ENCODE measurements at regions not wholly inside any gene's neighbourhood (a gene's known extent, or its start where the extent isn't known, plus 50 kb on each side); places are given as distances from the start of the nearest gene placed in this dataset.

DNA sequence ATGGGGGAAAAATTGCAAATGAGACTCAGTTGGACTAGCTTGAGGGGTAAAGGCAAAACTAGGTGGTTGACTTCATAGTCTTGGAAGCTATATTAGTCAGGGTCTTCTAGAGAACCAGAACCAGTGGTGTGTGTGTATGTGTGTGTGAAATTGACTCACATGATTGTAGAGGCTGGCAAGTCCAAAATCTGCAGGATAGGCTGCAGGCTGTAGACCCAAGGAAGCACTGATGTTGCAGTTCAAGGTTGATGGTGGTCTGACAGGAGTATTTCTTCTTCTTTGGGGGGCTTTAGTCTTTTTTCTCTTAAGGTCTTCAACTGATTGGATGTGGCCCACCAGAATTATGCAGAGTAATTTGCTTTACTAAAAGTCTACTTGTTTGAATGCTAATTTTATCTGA, 217.4 kb downstream of the MANEA start:
- TF ChIP-seq, protein P1, sequence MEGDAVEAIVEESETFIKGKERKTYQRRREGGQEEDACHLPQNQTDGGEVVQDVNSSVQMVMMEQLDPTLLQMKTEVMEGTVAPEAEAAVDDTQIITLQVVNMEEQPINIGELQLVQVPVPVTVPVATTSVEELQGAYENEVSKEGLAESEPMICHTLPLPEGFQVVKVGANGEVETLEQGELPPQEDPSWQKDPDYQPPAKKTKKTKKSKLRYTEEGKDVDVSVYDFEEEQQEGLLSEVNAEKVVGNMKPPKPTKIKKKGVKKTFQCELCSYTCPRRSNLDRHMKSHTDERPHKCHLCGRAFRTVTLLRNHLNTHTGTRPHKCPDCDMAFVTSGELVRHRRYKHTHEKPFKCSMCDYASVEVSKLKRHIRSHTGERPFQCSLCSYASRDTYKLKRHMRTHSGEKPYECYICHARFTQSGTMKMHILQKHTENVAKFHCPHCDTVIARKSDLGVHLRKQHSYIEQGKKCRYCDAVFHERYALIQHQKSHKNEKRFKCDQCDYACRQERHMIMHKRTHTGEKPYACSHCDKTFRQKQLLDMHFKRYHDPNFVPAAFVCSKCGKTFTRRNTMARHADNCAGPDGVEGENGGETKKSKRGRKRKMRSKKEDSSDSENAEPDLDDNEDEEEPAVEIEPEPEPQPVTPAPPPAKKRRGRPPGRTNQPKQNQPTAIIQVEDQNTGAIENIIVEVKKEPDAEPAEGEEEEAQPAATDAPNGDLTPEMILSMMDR (IDR thresholded peaks at IDR 0.05; ENCODE audit: low read depth, low read length), result no peak
- TF ChIP-seq EZH2phosphoT487 (IDR thresholded peaks at IDR 0.05; ENCODE audit: low read depth), result no peak

All from OCI-LY3 (cell line).